Endothelial cell (in vitro differentiated cells): ENCODE measurements at regions not wholly inside any gene's neighbourhood (a gene's known extent, or its start where the extent isn't known, plus 50 kb on each side); places are given as distances from the start of the nearest gene placed in this dataset.

Experiments used
- DNase-seq: peaks from one replicate; pipeline ENCODE4 v3.0.0; 2021; ENCODE audit warnings: low spot score
- H3K27ac Mint-ChIP-seq: one replicate; pipeline ENCODE4 v1.8.0; 2021; ENCODE audit warnings: mixed read lengths, inconsistent platforms; ENCODE audit not compliant: unreplicated experiment
- H3K27me3 Mint-ChIP-seq: one replicate; pipeline ENCODE4 v1.8.0; 2021; ENCODE audit warnings: mild to moderate bottlenecking, moderate library complexity, mixed read lengths, inconsistent platforms; ENCODE audit not compliant: unreplicated experiment
- H3K36me3 Mint-ChIP-seq: one replicate; pipeline ENCODE4 v1.8.0; 2021; ENCODE audit warnings: mild to moderate bottlenecking, low read depth, mixed read lengths, inconsistent platforms; ENCODE audit not compliant: unreplicated experiment
- H3K4me1 Mint-ChIP-seq: one replicate; pipeline ENCODE4 v1.8.0; 2021; ENCODE audit warnings: mild to moderate bottlenecking, mixed read lengths, inconsistent platforms; ENCODE audit not compliant: unreplicated experiment
- H3K4me3 Mint-ChIP-seq: one replicate; pipeline ENCODE4 v1.8.0; 2021; ENCODE audit warnings: mild to moderate bottlenecking, mixed read lengths, inconsistent platforms; ENCODE audit not compliant: unreplicated experiment
- H3K9me3 Mint-ChIP-seq: one replicate; pipeline ENCODE4 v1.8.0; 2021; ENCODE audit warnings: mixed read lengths, inconsistent platforms; ENCODE audit not compliant: unreplicated experiment
- CTCF ChIP-seq: fragments of 200-600 bp; sonication (generic); IDR thresholded peaks from one replicate; pipeline ENCODE4 v1.5.0; 2021; ENCODE audit warnings: antibody characterized with exemption; ENCODE audit not compliant: unreplicated experiment

GRCh38 chr2:66340521-66340920, 94.4 kb upstream of the MEIS1 start:
- H3K27ac Mint-ChIP-seq, result no peak overlapping the region
- no peak overlapping the region for H3K4me3 Mint-ChIP-seq
- H3K9me3 Mint-ChIP-seq, result peaks cover 6% of the 10 kb centered on the region
- TF ChIP-seq CTCF, result no peak
- DNase-seq, result no peak
- no peaks in the 10 kb centered on the region for H3K27me3 Mint-ChIP-seq
- H3K36me3 Mint-ChIP-seq, result no peaks in the 10 kb centered on the region
- no peaks in the 10 kb centered on the region for H3K4me1 Mint-ChIP-seq

- H3K27me3 Mint-ChIP-seq, result no peaks in the 10 kb centered on the region
- H3K9me3 Mint-ChIP-seq, result no peaks in the 10 kb centered on the region
- H3K4me3 Mint-ChIP-seq, result no peak overlapping the region
- H3K27ac Mint-ChIP-seq, result no peak overlapping the region
- no peak for DNase-seq
- H3K4me1 Mint-ChIP-seq, result peaks cover 7% of the 10 kb centered on the region
- no peak for TF ChIP-seq CTCF
- H3K36me3 Mint-ChIP-seq, result no peaks in the 10 kb centered on the region
Observed at GRCh38 chr2:66334237-66335029, 100.5 kb upstream of the MEIS1 start.

GRCh38 chr2:66331176-66331575, 103.7 kb upstream of the MEIS1 start:
- Mint-ChIP-seq H3K4me3 (no peak overlapping the region), H3K27ac (no peak overlapping the region), H3K27me3 (no peaks in the 10 kb centered on the region), H3K9me3 (no peaks in the 10 kb centered on the region), H3K36me3 (no peaks in the 10 kb centered on the region), H3K4me1 (peaks cover 12% of the 10 kb centered on the region)
- no peak for DNase-seq
- TF ChIP-seq CTCF, result no peak

- Mint-ChIP-seq H3K9me3 (no peaks in the 10 kb centered on the region), H3K27ac (no peak overlapping the region), H3K36me3 (no peaks in the 10 kb centered on the region), H3K4me3 (no peak overlapping the region), H3K4me1 (peaks cover 12% of the 10 kb centered on the region), H3K27me3 (no peaks in the 10 kb centered on the region)
- no peak for TF ChIP-seq CTCF
- no peak for DNase-seq
Observed at GRCh38 chr2:66329081-66329605, 105.8 kb upstream of the MEIS1 start.

GRCh38 chr2:66327066-66327740, 107.7 kb upstream of the MEIS1 start:
- no peaks in the 10 kb centered on the region for H3K36me3 Mint-ChIP-seq
- H3K27ac Mint-ChIP-seq, result no peak overlapping the region
- no peak for DNase-seq
- no peak for TF ChIP-seq CTCF
- H3K9me3 Mint-ChIP-seq, result no peaks in the 10 kb centered on the region
- no peak overlapping the region for H3K4me3 Mint-ChIP-seq
- H3K4me1 Mint-ChIP-seq, result peaks cover 12% of the 10 kb centered on the region
- H3K27me3 Mint-ChIP-seq, result no peaks in the 10 kb centered on the region
